ENCODE measurements at regions not wholly inside any gene's neighbourhood (a gene's known extent, or its start where the extent isn't known, plus 50 kb on each side); places are given as distances from the start of the nearest gene placed in this dataset.

- no peaks in the 10 kb centered on the region; the same call in 1 of the 2 replicates for H3K4me1 ChIP-seq (ENCODE audit: insufficient read depth, low read length)
- H3K14ac ChIP-seq (ENCODE audit: insufficient read depth, low read length), result no peak overlapping the region
- no peak overlapping the region for H3K9ac ChIP-seq (ENCODE audit: extremely low read depth, insufficient read length, low read length)
- Mint-ChIP-seq H3K4me3 (no peak overlapping the region), H3K4me1 (peaks cover 19 to 20% of the 10 kb centered on the region in 2 experiments), H3K27me3 (ENCODE audit: low read depth) (no peaks in the 10 kb centered on the region), H3K36me3 (ENCODE audit: insufficient read depth in 1 of 3, low read depth in 3 of 3) (no peaks in the 10 kb centered on the region; a peak in 1 of 7 replicates), H3K27ac (no peak overlapping the region), H3K9me3 (no peaks in the 10 kb centered on the region)
- no peaks in the 10 kb centered on the region for H3K27me3 ChIP-seq (ENCODE audit: insufficient read depth, low read length)
- no peak overlapping the region for H4K91ac ChIP-seq (ENCODE audit: insufficient read length, low read depth, low read length)
- no peak overlapping the region for H2BK5ac ChIP-seq (ENCODE audit: insufficient read length, low read length)
- no peak overlapping the region for H3K27ac ChIP-seq (ENCODE audit: insufficient read length, low read depth, low read length)
- no peak overlapping the region for H2BK15ac ChIP-seq (ENCODE audit: low read depth, low read length)
- H4K20me1 ChIP-seq (ENCODE audit: control insufficient read depth, insufficient read depth, insufficient read length), result no peaks in the 10 kb centered on the region
- H3K9me3 ChIP-seq (ENCODE audit: control insufficient read depth, low read depth, low read length), result no peaks in the 10 kb centered on the region
- no peak for DNase-seq
- H3K23me2 ChIP-seq (ENCODE audit: insufficient read length, low read depth, low read length, poor library complexity, severe bottlenecking), result no peaks in the 10 kb centered on the region
- H3K18ac ChIP-seq (ENCODE audit: insufficient read length, low read depth, low read length), result no peak overlapping the region
- H4K8ac ChIP-seq (replicated peaks; ENCODE audit: insufficient read length, low read depth, low read length), result no peak overlapping the region
- H2BK20ac ChIP-seq (ENCODE audit: low read depth, low read length, poor library complexity, severe bottlenecking), result no peak overlapping the region
- no peak overlapping the region for H2AK5ac ChIP-seq (ENCODE audit: insufficient read length, low read length)
- H2BK120ac ChIP-seq (ENCODE audit: low read depth, low read length, poor library complexity, severe bottlenecking), result no peak overlapping the region
- no peaks in the 10 kb centered on the region for H3K79me1 ChIP-seq (ENCODE audit: insufficient read depth, low read depth, low read length, poor library complexity, severe bottlenecking)
- no peak overlapping the region for H2BK12ac ChIP-seq (ENCODE audit: insufficient read length, low read depth, low read length)
- no peak overlapping the region for H4K5ac ChIP-seq (ENCODE audit: insufficient read length, low read depth, low read length)
- H3K4ac ChIP-seq (ENCODE audit: low read depth, low read length), result no peak overlapping the region
- no peak overlapping the region for H3K23ac ChIP-seq (ENCODE audit: insufficient read length, low read depth, low read length)
- H3T11ph ChIP-seq (ENCODE audit: low read length), result no peak overlapping the region
- TF ChIP-seq CTCF (conservative IDR thresholded peaks at IDR 0.05), result no peak
- H3K4me2 ChIP-seq (ENCODE audit: insufficient read depth, insufficient read length, low read length), result no peak overlapping the region
- no peak overlapping the region for H3K56ac ChIP-seq (ENCODE audit: insufficient read length, low read depth, low read length)
- no peaks in the 10 kb centered on the region for H3K79me2 ChIP-seq (ENCODE audit: insufficient read depth, low read length)
- H2AFZ ChIP-seq (ENCODE audit: low read length), result no peak overlapping the region
These were observed 602.9 kb downstream of the CSNK1G3 start for GRCh38 chr5:124114911-124115310.
